NCI-H2107 treated with DMSO at 0.1 percent for 48 hours (cell line): ENCODE measurements at regions not wholly inside any gene's neighbourhood (a gene's known extent, or its start where the extent isn't known, plus 50 kb on each side); places are given as distances from the start of the nearest gene placed in this dataset.

Experiments
- DNase-seq: peaks from one replicate; lab custom pipeline; 2025; ENCODE audit not compliant: unreplicated experiment; lab: John Stamatoyannopoulos, UW

DNA sequence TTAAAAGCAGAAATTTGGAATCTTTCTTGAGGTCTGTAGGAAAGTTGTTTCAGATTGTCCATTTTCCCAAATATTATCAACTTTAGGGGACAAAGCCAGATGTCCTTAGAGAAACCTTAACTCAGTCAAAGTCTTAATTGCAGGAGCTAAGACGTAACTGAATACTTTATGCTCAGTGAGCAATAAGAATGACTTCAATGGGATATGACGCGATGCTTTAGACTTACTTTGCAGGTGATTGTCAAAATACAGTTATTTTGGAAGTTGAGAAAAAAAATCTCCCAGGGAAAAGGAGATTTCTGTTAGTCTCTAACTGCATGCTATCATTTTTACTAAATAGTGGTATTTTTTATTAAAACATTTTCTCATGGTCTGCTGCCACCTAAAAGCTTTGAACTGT, 750.9 kb upstream of the STXBP6 start:
- DNase-seq, result no peak

DNA sequence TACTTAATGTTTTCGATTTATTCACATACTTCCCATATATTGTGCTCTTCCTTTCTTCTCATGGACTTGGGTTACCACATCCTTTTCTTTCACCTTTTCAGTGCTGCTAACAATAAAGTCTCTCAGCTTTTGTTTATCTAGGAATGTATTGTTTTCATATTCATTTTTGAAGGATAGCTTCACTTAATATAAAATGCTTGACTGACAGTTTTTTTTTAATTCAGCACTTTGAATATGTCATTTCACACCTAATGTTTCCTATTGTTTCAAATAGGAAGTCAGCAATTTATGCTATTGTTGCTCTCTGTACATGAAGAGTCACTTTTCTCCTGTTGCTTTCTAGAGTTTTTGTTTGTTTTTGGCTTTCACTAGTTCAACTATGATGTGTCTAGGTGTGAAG, 738.3 kb upstream of the STXBP6 start:
- no peak for DNase-seq

DNA sequence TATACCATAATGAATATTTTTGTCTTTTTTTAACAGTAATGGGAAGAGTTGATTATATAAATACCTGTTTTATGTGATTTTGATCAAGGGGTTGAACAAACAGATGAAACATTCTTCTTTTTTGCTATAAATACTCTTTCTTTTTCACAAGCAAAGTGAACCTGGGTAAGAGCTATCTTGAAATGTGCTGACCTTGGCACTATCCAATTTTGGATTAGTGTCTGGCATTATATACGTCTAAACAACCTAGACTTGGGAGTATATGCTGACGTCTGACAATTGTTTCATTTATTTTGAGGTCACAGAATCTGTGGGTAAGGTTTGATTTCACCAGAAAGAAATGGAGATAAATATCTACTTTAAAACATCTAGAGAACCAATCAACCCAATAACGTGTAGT, 716.0 kb upstream of the STXBP6 start:
- DNase-seq, result no peak

DNA sequence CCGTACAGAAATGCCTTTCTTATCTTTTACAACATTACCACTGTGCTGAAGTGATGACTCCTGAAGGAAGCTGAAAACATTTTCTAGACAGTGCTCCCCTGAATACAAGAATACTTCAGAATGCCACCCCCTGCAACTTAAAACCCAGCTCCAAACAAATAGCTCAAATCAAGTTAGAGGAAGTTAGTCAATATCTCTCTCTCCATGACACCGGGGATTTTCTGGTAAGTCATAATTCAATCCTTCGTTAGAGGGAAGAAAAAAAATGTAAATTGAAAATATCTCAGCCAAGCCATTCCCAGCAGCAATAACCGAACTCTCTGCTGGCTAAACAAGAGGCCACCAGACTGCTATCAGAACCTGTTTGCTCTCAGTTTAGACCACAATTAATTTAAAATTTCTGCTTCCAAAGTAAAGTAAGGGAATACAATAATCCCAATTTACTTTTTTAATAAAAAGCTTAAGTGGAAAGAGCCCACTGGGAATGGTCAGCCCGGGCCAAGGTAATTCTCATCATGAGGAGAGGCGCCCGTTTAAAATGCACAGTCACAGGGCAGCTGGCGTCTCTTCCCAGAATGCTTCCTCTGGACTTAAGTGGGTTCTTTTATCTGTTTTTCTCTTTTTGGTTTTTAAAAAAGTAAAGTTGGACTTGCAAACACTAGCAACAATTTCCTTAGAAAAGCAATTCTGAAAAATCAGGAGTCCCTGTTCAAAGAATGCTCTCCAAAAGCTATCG, 710.1 kb upstream of the STXBP6 start:
- no peak for DNase-seq

DNA sequence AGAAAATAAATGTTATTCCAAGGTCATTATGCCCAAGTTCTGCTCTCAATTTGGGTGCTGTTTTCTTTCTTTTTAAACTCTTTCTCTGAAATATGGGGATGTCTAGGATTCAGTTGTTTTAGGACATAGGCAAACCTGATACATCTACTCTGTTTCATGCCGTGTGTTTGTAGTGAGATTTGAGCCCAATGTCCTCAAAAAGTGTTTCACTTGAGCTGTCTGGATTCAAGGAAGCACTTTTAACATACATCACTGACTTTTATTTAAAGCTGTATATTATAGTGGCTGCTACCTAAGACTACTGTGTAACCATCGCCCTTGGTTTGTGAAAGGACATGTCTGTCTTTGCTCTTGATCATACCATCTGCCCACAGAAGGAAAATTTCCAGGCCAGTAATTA, 709.3 kb upstream of the STXBP6 start:
- DNase-seq, result no peak

DNA sequence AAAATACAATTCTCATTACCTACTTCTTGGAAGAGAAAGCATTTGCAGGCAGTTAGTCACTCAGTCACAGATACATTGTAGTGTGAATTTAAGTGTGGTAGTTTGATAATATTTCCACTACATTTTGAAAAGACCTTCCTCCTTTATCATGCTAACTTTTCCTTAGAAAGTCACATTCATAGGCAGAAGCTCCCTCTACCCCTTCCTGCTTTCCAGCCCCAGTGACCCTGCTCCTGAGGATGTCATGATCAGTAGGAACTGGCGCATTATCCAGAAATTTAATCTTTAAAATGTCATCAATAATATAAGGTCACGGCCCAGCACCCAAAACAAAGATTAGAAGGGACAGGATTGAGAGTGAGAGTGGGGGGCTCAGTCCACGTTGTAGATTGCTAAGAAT, 707.4 kb upstream of the STXBP6 start:
- no peak for DNase-seq

DNA sequence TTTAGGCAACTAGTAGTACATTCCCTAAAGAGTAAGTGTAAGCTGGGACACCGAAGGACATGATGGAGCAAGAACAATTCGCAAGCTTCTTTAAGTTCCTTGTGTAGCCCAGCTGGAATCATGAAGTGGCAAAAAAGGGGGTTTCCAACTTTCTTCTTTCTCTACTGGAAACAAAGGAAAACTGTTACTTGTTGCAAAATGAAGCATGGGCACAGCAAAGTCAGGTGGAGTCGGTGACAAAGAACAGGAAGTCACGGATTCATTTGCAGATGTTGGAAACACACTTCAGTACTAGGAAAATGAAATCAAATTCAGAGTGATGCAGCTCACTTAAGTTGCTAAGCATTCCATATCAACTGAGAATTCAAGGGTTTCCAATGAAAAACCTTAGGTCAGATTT, 706.9 kb upstream of the STXBP6 start:
- DNase-seq, result no peak

DNA sequence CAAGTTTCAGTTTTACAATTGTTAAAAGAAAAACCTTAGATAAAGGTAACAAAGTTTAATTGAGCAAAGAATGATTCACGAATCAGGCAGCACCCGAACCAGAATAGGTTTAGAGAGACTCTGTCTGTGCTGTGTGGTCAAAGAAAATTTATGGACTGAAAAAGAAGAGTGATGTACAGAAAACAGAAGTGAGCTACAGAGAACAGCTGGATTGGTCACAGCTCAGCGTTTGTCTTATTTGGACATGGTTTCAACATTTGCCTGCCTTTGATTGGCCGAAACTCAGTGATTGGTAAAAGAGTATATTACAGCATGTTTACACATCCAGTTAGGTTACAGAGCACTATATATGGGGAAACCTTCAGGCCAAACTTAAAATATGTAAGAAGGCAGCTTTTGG, 703.2 kb upstream of the STXBP6 start:
- DNase-seq, result no peak

DNA sequence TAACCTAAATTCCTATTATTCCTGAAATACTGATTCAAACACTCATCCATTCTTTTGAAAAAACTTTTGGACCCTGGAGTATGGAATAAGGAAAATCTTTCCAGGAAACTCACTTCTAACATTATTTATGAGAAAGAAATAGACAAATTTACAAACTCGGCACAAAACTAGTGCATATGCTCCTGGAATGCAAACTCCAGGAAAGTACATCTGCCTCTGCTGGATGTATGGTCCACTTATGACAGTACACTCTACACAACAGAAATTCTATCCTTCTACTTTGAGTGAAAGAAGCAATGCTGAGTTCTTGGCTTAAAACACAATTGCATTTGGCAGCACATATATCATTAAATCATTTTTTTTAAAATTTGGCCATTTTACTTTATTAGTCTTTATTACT, 700.5 kb upstream of the STXBP6 start:
- DNase-seq, result no peak
